PC-3 (cell line): ENCODE measurements at regions not wholly inside any gene's neighbourhood (a gene's known extent, or its start where the extent isn't known, plus 50 kb on each side); places are given as distances from the start of the nearest gene placed in this dataset.

ENCODE experiments used
- CTCF ChIP-seq: fragments of 300-600 bp; sonication (generic); conservative IDR thresholded peaks from 2 replicates; pipeline ENCODE4 v1.5.1; 2017; ENCODE audit warnings: antibody characterized with exemption, low read depth, mild to moderate bottlenecking, low read length
- EZH2 ChIP-seq: fragments of 300-600 bp; sonication (generic); IDR thresholded peaks from one replicate; pipeline ENCODE4 v1.6.1; 2017; ENCODE audit warnings: antibody characterized with exemption, mild to moderate bottlenecking, low read length; ENCODE audit not compliant: unreplicated experiment
- EZH2phosphoT487 ChIP-seq: fragments of 300-600 bp; sonication (generic); IDR thresholded peaks from 2 replicates; pipeline ENCODE4 v1.6.1; 2018; ENCODE audit warnings: mild to moderate bottlenecking, antibody characterized with exemption, low read length, borderline replicate concordance

DNA sequence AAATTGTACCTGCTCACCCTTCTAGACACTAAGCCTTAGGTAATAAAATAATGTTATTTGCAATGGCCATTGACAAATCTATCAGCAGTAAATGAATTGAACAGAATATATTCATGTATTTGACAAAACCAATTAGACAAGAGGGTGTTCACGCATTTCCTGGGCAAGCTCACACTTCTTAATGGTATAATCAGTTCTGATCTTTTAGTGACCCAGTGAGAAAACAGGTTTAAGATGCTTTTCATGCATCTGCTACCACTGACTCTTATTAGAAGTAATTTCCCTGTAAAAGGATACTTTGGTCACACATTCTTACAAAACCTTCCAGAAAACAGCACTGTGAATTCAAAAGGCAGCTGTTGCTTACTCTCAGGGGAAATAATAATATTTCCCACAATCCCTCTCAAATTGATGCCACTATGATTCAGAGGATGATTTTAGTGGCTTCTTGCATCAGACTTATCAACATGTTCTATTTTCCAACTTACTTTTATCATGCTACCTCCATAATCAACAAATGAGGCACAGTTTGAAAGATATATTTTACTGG, 313.9 kb upstream of the NWD2 start:
- TF ChIP-seq CTCF (no peak), EZH2 (no peak), EZH2phosphoT487 (no peak)
